RWPE1 (cell line): ENCODE measurements at regions not wholly inside any gene's neighbourhood (a gene's known extent, or its start where the extent isn't known, plus 50 kb on each side); places are given as distances from the start of the nearest gene placed in this dataset.
"Not testable (repeated sequence)": the region's sequence is repeated elsewhere in the genome, so short reads cannot be mapped to it uniquely, and the experiment has no call there.

ENCODE experiments used
- CTCF ChIA-PET: fragments of 350-600 bp; sonication (Branson Sonifier 250); formaldehyde crosslinking; extraction: SDS; loops from one replicate; lab custom pipeline; 2021; lab: Yijun Ruan, JAX
- POLR2A ChIA-PET: fragments of 400-600 bp; formaldehyde crosslinking; extraction: SDS; loops from one replicate; lab custom pipeline; 2020; ENCODE audit warnings: antibody characterized with exemption; ENCODE audit not compliant: low non-redundant PET; lab: Yijun Ruan, JAX
- DNase-seq: peaks from one replicate; pipeline ENCODE4 v3.0.0; 2012; ENCODE audit warnings: low spot score
- H3K27ac ChIP-seq: fragments of 450-650 bp; 2 replicates; pipeline ENCODE4 v1.5.1; 2017
- TF ChIP-seq, protein P1 (sequence below): fragments of 450-650 bp; conservative IDR thresholded peaks from 2 replicates; pipeline ENCODE4 v1.5.1; 2017; ENCODE audit warnings: low read depth, mild to moderate bottlenecking

DNA sequence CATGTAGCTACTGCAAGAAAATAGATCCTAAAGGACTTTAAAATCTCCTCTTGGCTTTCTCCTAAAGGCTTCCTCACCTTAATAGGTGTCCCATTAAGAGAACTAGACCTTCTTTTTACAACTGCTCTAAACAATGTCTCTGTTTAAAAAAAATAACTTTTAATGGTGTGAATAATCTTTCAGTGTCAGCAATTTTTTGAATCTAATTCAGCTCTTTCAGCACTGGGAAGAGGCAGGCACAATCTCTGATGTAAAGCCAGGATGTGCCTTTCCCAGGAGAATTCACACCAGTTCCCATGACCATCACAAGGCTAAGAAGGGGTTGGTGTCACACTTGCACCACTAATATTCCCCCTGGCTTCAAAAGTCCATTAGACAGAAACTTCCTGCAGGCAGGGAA is 254.6 kb downstream of the XPNPEP1 start:
- TF ChIP-seq, protein P1, sequence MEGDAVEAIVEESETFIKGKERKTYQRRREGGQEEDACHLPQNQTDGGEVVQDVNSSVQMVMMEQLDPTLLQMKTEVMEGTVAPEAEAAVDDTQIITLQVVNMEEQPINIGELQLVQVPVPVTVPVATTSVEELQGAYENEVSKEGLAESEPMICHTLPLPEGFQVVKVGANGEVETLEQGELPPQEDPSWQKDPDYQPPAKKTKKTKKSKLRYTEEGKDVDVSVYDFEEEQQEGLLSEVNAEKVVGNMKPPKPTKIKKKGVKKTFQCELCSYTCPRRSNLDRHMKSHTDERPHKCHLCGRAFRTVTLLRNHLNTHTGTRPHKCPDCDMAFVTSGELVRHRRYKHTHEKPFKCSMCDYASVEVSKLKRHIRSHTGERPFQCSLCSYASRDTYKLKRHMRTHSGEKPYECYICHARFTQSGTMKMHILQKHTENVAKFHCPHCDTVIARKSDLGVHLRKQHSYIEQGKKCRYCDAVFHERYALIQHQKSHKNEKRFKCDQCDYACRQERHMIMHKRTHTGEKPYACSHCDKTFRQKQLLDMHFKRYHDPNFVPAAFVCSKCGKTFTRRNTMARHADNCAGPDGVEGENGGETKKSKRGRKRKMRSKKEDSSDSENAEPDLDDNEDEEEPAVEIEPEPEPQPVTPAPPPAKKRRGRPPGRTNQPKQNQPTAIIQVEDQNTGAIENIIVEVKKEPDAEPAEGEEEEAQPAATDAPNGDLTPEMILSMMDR: no peak
- no peak overlapping the region for H3K27ac ChIP-seq
- ChIA-PET CTCF (no interaction called here), POLR2A (interaction anchor here (0.7 kb wide), 1 partner anchor 79 kb away, joined by 3 read pairs; no protein-coding TSS in a partner anchor)
- DNase-seq: no peak

DNA sequence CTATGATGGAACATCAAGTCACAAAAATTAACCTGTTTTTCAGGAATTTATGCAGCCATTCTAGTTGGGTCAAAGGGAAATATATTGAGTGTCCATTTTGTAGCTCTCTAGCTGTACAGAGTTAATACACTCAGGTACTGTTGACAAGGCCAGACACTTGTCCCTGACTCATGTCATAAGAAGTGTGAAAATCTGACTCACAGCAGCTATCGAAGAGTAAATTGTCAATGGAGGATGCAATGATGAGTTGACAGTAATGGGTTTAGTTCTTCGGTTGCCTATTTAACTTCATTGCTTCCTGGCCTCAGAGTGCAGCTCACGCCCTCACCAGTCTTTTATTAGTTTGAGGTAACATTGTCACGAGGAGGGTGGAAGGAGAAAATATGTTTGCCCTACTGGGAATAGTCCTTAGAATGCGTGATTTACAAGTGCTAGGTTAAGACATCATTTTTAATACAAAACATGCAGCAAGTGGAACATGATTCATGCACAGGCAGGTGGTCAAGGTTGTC is 255.1 kb downstream of the XPNPEP1 start:
- ChIA-PET CTCF (no interaction called here), POLR2A (no interaction called here)

DNA sequence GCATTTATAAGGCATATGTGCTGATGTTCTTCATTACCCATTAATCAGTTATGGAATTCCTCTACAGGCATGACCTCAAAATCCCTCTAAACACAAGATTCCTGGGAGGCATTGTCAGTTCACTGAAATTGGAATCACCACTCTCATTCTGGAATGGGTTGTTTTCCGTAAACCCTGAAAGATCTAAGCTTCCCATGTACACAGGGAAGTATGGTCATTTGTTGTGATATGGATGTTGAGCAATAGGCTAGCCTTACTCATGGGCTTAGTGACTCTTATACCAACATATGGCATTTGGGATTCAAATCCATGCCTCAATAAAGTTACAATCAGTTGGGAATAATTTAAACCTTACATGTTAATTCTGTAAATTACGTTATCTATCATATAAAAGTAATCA is 258.0 kb downstream of the XPNPEP1 start:
- ChIA-PET POLR2A (no interaction called here), CTCF (no interaction called here)
- TF ChIP-seq, protein P1: no peak
- no peak for DNase-seq
- no peak overlapping the region for H3K27ac ChIP-seq

More for the DNA sequence above, 255.1 kb downstream of the XPNPEP1 start:
- DNase-seq: no peak
- TF ChIP-seq, protein P1: no peak
- no peak overlapping the region for H3K27ac ChIP-seq

DNA sequence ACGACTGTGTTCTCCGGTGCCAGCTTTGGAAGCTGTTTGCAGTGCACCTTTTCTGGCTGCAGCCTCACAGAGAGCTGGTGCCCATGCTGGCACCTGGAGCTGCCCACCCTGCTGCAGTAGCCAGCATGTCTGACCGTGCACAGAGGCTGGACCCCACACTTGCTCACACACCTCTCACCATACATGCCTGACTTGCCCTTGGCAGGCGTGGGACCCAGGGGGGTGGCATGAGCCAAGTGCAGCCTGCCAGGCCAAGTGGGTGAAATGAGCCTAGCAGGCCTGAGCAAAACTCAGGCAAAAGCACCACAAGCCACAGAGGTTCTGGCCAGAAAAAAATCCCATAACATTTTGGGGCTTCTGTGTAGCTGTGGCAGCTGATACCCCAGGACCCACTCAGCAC is 258.8 kb downstream of the XPNPEP1 start:
- ChIA-PET POLR2A (no interaction called here), CTCF (no interaction called here)
- DNase-seq: no peak
- no peak overlapping the region for H3K27ac ChIP-seq
- TF ChIP-seq, protein P1: no peak

DNA sequence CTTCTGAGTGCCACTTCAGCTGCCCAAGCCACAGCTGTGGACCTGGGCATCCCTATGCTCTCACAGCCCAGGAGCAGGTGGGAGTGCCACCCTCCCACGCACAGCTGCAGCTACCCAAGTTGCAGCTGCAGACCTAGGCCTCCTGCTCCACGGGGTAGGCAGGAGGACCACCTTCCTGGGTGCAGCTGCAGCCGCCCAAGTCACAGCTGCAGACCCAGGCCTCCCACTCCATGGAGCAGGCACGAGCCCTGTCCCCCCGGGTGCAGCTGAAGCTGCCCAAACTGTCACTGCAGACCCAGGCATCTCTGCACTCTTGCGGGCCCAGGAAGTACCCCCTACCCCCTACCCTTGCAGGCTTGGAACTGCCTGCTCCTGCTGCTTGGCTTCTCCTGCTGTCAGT is 260.2 kb downstream of the XPNPEP1 start:
- TF ChIP-seq, protein P1: no peak

DNA sequence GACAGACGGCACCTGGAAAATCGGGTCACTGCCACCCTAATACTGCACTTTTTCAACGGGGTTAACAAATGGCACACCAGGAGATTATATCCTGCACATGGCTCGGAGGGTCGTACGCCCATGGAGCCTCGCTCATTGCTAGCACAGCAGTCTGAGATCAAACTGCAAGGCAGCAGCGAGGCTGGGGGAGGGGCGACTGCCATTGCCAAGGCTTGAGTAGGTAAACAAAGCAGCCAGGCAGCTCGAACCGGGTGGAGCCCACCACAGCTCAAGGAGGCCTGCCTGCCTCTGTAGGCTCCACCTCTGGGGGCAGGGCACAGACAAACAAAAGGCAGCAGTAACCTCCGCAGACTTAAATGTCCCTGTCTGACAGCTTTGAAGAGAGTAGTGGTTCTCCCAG is 270.7 kb downstream of the XPNPEP1 start:
- DNase-seq, POLR2A ChIA-PET, H3K27ac ChIP-seq, CTCF ChIA-PET: not testable (repeated sequence)

More for the DNA sequence above, 260.2 kb downstream of the XPNPEP1 start:
- ChIA-PET POLR2A (no interaction called here), CTCF (no interaction called here)
- H3K27ac ChIP-seq: no peak overlapping the region
- DNase-seq: no peak

DNA sequence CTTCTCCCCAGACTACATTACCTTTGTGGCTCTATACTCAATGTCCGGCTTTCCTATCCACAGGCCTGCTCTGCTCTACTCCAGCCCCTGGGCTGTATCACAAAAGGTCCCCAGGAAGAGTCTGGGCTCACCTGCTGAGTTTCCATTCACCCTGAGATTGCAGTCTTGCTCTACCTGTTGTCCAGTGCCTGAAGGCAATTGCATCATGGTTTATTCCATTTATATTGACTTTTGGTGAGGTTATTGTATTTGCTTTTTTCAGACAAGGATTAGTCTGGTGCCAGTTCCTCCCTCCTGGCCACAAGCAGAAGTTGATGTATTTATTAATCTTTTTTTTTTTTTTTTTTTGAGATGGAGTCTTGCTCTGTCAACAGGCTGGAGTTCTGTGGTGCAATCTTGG is 273.1 kb downstream of the XPNPEP1 start:
- no peak overlapping the region for H3K27ac ChIP-seq
- POLR2A ChIA-PET: interaction anchor here (0.7 kb wide), 1 partner anchor 11 kb away, joined by 9 read pairs; no protein-coding TSS in a partner anchor
- CTCF ChIA-PET: interaction anchor here (0.7 kb wide), 1 partner anchor 220 kb away, joined by 3 read pairs; no protein-coding TSS in a partner anchor
- TF ChIP-seq, protein P1: no peak
- no peak for DNase-seq
